Small intestine (tissue), 7 donors: ENCODE measurements at regions not wholly inside any gene's neighbourhood (a gene's known extent, or its start where the extent isn't known, plus 50 kb on each side); places are given as distances from the start of the nearest gene placed in this dataset.
"Not testable (repeated sequence)": the region's sequence is repeated elsewhere in the genome, so short reads cannot be mapped to it uniquely, and the experiment has no call there.

ENCODE experiments used
- DNase-seq, 2 donors: peaks; one replicate each; pipeline versions ENCODE4 v3.0.0 to v3.0.0-alpha.2; 2013
- FAIRE-seq: peaks from 2 replicates; lab custom pipeline; 2012; peaks lifted over from hg19 to GRCh38; lab: Jason Lieb, UNC
- H3K27ac ChIP-seq, 3 donors: one replicate each; pipeline ENCODE4 v1.5.1; 2013; ENCODE audit warnings: low read length in 2 of 3, mild to moderate bottlenecking in 2 of 3, control low read depth in 1 of 3, inconsistent platforms in 1 of 3, low read depth in 1 of 3, moderate library complexity in 1 of 3
- H3K27me3 ChIP-seq, 3 donors: one replicate each; pipeline ENCODE4 v1.6.1; 2013; ENCODE audit warnings: low read length in 3 of 3, inconsistent platforms in 1 of 3; ENCODE audit not compliant: control insufficient read depth in 3 of 3, insufficient read depth in 3 of 3
- H3K36me3 ChIP-seq, 3 donors: one replicate each; pipeline ENCODE4 v1.6.1; 2013; ENCODE audit warnings: low read length in 3 of 3, inconsistent platforms in 1 of 3, low read depth in 1 of 3, mild to moderate bottlenecking in 1 of 3, moderate library complexity in 1 of 3; ENCODE audit not compliant: control insufficient read depth in 3 of 3, insufficient read depth in 2 of 3
- H3K4me1 ChIP-seq, 3 donors: one replicate each; pipeline ENCODE4 v1.6.1; 2013; ENCODE audit warnings: low read length in 2 of 3, inconsistent platforms in 1 of 3, low read depth in 1 of 3, mild to moderate bottlenecking in 1 of 3, moderate library complexity in 1 of 3; ENCODE audit not compliant: control insufficient read depth in 3 of 3, insufficient read depth in 2 of 3
- H3K4me3 ChIP-seq, 3 donors: one replicate each; pipeline ENCODE4 v1.5.1; 2013; ENCODE audit warnings: low read length in 3 of 3, control low read depth in 1 of 3, inconsistent platforms in 1 of 3, low read depth in 1 of 3, mild to moderate bottlenecking in 1 of 3, moderate library complexity in 1 of 3
- H3K9me3 ChIP-seq, 2 donors: one replicate each; pipeline ENCODE4 v1.6.1; 2013; ENCODE audit warnings: low read depth in 1 of 2, low read length in 1 of 2; ENCODE audit not compliant: control insufficient read depth in 2 of 2, insufficient read depth in 1 of 2
- WGBS, 3 donors: extraction: QIAGEN DNeasy Blood & Tissue Kit; methylation state at CpG; one replicate each; pipeline ENCODE4 v1.1.7; 2013; 5-methylcytosine and 5-hydroxymethylcytosine counted together
- donor health status: healthy with polysubstance abuse.
- donor health status: control.
- donor health status: control.
- donor health status: Bipolar disorder and iron deficiency.
- donor health status: healthy.

- not testable (repeated sequence) for DNase-seq, H3K27ac ChIP-seq, H3K4me1 ChIP-seq, H3K36me3 ChIP-seq, H3K27me3 ChIP-seq, H3K4me3 ChIP-seq, FAIRE-seq
- WGBS, 3 donors, result 81 to 89% (median 87%) methylated on average over 39 to 49 of the region's 52 CpGs
- H3K9me3 ChIP-seq, result peaks cover 10 to 33% of the 10 kb centered on the region in 2 donors
These were observed 178.0 kb upstream of the TPTE start for GRCh38 chr21:10343146-10343935.

GRCh38 chr21:10344266-10344665, 177.1 kb upstream of the TPTE start:
- H3K4me3 ChIP-seq, H3K27ac ChIP-seq, H3K36me3 ChIP-seq, H3K4me1 ChIP-seq, H3K27me3 ChIP-seq, DNase-seq, FAIRE-seq: not testable (repeated sequence)
- peaks cover 10 to 33% of the 10 kb centered on the region in 2 donors for H3K9me3 ChIP-seq
- 43 to 53% (median 48%) methylated on average over 5 of the region's 5 CpGs for WGBS, 3 donors

- not testable (repeated sequence) for H3K4me3 ChIP-seq, H3K36me3 ChIP-seq, DNase-seq, H3K27me3 ChIP-seq, H3K27ac ChIP-seq, FAIRE-seq, H3K4me1 ChIP-seq
- H3K9me3 ChIP-seq, result peaks cover 10 to 33% of the 10 kb centered on the region in 2 donors
- WGBS, 3 donors, result 49 to 55% (median 51%) methylated on average over 3 of the region's 3 CpGs
These were observed 176.2 kb upstream of the TPTE start for GRCh38 chr21:10345178-10345612.

- H3K4me3 ChIP-seq, H3K4me1 ChIP-seq, DNase-seq, H3K27ac ChIP-seq, H3K27me3 ChIP-seq, H3K36me3 ChIP-seq, FAIRE-seq: not testable (repeated sequence)
- 45 to 62% (median 60%) methylated on average over 3 to 4 of the region's 5 CpGs for WGBS, 3 donors
- H3K9me3 ChIP-seq, result peaks cover 10 to 33% of the 10 kb centered on the region in 2 donors
These were observed 175.1 kb upstream of the TPTE start for GRCh38 chr21:10346249-10346648.

GRCh38 chr21:10346933-10347615, 174.3 kb upstream of the TPTE start:
- not testable (repeated sequence) for DNase-seq, H3K4me1 ChIP-seq, FAIRE-seq, H3K27ac ChIP-seq, H3K27me3 ChIP-seq, H3K36me3 ChIP-seq, H3K4me3 ChIP-seq
- 60 to 75% (median 69%) methylated on average over 3 of the region's 3 CpGs for WGBS, 3 donors
- peaks cover 10 to 32% of the 10 kb centered on the region in 2 donors for H3K9me3 ChIP-seq

GRCh38 chr21:10347675-10348074, 173.7 kb upstream of the TPTE start:
- not testable (repeated sequence) for DNase-seq, H3K27ac ChIP-seq, H3K36me3 ChIP-seq, H3K27me3 ChIP-seq, H3K4me3 ChIP-seq, H3K4me1 ChIP-seq, FAIRE-seq
- 71 to 72% (median 72%) methylated on average over 7 of the region's 7 CpGs for WGBS, 3 donors
- H3K9me3 ChIP-seq, result peaks cover 10 to 32% of the 10 kb centered on the region in 2 donors

- 32 to 35% (median 34%) methylated on average over 3 of the region's 3 CpGs for WGBS, 3 donors
- H3K4me1 ChIP-seq, DNase-seq, H3K27ac ChIP-seq, H3K36me3 ChIP-seq, FAIRE-seq, H3K4me3 ChIP-seq, H3K27me3 ChIP-seq: not testable (repeated sequence)
- peaks cover 10 to 29% of the 10 kb centered on the region in 2 donors for H3K9me3 ChIP-seq
These were observed 173.2 kb upstream of the TPTE start for GRCh38 chr21:10348150-10348549.

GRCh38 chr21:10354851-10355578, 166.4 kb upstream of the TPTE start:
- H3K36me3 ChIP-seq, H3K4me1 ChIP-seq, H3K27ac ChIP-seq, DNase-seq, H3K4me3 ChIP-seq, H3K27me3 ChIP-seq, FAIRE-seq: not testable (repeated sequence)
- 39 to 40% (median 39%) methylated on average over 5 of the region's 5 CpGs for WGBS, 3 donors
- H3K9me3 ChIP-seq, result peaks cover 0 to 19% of the 10 kb centered on the region in 2 donors
